Lung (tissue), 11 donors: ENCODE measurements at regions not wholly inside any gene's neighbourhood (a gene's known extent, or its start where the extent isn't known, plus 50 kb on each side); places are given as distances from the start of the nearest gene placed in this dataset.

ENCODE experiments used
- ATAC-seq: fragments of 200-7000 bp; cut with Tn5 transposase; one replicate; pipeline ENCODE4 v1.9.1; 2020; ENCODE audit warnings: moderate number of reproducible peaks; ENCODE audit not compliant: insufficient read depth, low FRiP score
- DNase-seq, 3 donors: peaks; one replicate each; pipeline ENCODE4 v3.0.0-alpha.2; 2013 to 2017
- H3K27ac ChIP-seq, 2 donors: one replicate each; pipeline ENCODE4 v1.5.1; 2013; ENCODE audit warnings: mild to moderate bottlenecking in 2 of 2, moderate library complexity in 2 of 2, control low read depth in 1 of 2, inconsistent platforms in 1 of 2, low read depth in 1 of 2, low read length in 1 of 2
- H3K27me3 ChIP-seq, 3 donors: one replicate each; pipeline ENCODE4 v1.5.1; 2013; ENCODE audit warnings: low read length in 2 of 3; ENCODE audit not compliant: control insufficient read depth in 3 of 3, insufficient read depth in 3 of 3
- H3K36me3 ChIP-seq, 4 donors: one replicate each; pipeline ENCODE4 v1.5.1; 2013; ENCODE audit warnings: low read length in 4 of 4, mild to moderate bottlenecking in 1 of 4, moderate library complexity in 1 of 4; ENCODE audit not compliant: control insufficient read depth in 4 of 4, insufficient read depth in 4 of 4
- H3K4me1 ChIP-seq, 5 donors: one replicate each; pipeline ENCODE4 v1.5.1; 2013; ENCODE audit warnings: low read length in 5 of 5, mild to moderate bottlenecking in 2 of 5, moderate library complexity in 1 of 5; ENCODE audit not compliant: control insufficient read depth in 5 of 5, insufficient read depth in 5 of 5
- H3K4me3 ChIP-seq: one replicate; pipeline ENCODE4 v1.5.1; 2013; ENCODE audit warnings: mild to moderate bottlenecking, control low read depth, moderate library complexity
- H3K9ac ChIP-seq, 2 donors: one replicate each; pipeline ENCODE4 v1.5.1; 2013; ENCODE audit warnings: low read length in 2 of 2, control low read depth in 1 of 2; ENCODE audit not compliant: insufficient read depth in 1 of 2
- H3K9me3 ChIP-seq, 4 donors: one replicate each; pipeline ENCODE4 v1.5.1; 2013; ENCODE audit warnings: low read length in 3 of 4, mild to moderate bottlenecking in 1 of 4, moderate library complexity in 1 of 4; ENCODE audit not compliant: control insufficient read depth in 4 of 4, insufficient read depth in 3 of 4
- CTCF ChIP-seq: IDR thresholded peaks from 2 replicates; pipeline ENCODE4 v1.5.1; 2012; ENCODE audit warnings: mild to moderate bottlenecking; ENCODE audit errors: control extremely low read depth, extremely low read depth
- WGBS, 2 donors: extraction: QIAGEN DNeasy Blood & Tissue Kit; methylation state at CpG; one replicate each; pipeline ENCODE4 v1.1.7; 2013; 5-methylcytosine and 5-hydroxymethylcytosine counted together
- donor health status: control.
- donor health status: control.
- donor health status: Bipolar disorder and iron deficiency.
- donor health status: healthy.
- donor health status: DM: yes; HTN: yes; CAD: no.

DNA sequence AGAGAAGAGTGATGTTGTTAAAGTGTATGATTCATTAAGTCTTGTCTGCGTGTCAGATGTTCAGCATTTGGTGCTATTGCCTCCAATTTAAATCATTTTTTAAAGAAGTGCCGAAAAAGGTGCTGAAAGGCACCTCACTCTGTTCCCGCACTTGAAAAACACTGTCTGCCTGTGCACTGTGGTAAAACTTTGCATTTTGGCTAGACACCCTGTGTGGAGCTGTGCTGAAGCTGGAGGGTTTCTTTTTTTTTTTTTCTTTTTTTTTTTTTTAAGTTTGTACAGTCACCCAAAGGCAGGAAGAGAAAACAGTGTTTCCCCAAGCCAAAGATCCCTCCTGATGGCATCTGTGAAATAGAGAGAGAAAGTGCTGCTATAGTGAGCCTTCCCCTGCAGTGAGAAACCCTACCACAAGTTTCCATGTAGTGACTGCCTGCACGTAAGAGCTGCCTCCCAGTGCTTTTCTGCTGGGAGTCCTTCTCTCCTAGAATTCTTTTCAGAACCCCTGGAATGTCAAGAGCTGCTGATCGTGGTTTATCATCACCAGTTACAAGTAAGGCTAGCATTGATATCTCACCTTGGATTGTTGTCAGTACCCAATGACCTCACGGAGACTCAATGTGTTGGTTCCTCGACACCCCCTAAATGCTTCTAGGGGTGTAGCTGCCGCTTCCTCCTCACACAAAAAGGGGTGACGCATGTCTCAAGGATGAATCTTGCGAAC is 116.0 kb upstream of the SOX9 start:
- no peak for TF ChIP-seq CTCF
- Histone ChIP-seq H3K27me3 (peaks cover 0 to 3% (median 0%) of the 10 kb centered on the region in 3 donors), H3K4me1 (no peaks in the 10 kb centered on the region), H3K4me3 (no peak overlapping the region), H3K27ac (no peak overlapping the region), H3K9me3 (no peaks in the 10 kb centered on the region), H3K36me3 (no peaks in the 10 kb centered on the region), H3K9ac (no peak overlapping the region)
- ATAC-seq (no peak), DNase-seq (no peak)
- WGBS, 2 donors, result 83 to 90% methylated on average over 10 of the region's 10 CpGs

DNA sequence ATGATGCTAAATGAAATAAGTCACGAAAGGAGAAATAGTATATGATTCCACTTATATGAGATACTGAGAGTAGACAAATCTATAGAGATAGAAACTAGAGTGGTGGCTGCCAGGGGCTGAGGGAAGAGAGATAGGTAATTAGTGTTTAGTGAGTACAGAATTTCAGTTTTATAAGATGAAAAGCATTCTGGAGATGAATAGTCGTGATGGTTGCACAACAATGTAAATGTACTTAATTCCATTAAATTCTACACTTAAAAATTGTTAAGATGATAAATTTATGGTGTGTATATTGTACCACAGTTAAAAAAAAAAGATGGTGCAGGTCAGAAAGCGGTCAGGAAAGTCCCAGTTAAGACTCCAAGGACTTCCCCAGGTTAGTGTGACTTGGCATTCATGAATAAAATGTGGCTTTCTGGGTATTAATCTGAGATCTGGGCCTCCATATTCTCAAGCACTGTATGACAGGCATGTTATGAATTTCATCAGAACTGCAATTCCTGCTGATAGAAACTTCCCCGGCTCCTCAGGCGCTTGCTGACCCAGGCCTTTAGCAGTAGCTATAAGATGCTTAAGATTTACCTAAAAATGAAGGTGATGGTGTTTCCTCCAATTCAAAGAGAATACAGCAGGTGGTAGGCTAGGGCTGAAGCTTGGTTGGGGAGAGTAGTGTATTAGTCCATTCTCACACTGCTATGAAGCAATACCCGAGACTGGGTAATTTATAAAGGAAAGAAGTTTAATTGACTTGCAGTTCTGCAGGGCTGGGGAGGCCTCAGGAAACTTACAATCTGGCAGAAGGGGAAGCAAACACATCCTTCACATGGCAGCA is 115.3 kb upstream of the SOX9 start:
- ATAC-seq (no peak), DNase-seq (no peak)
- TF ChIP-seq CTCF, result no peak
- Histone ChIP-seq H3K36me3 (no peaks in the 10 kb centered on the region), H3K27me3 (peaks cover 0 to 3% (median 0%) of the 10 kb centered on the region in 3 donors), H3K9ac (no peak overlapping the region), H3K27ac (no peak overlapping the region), H3K4me1 (no peaks in the 10 kb centered on the region), H3K9me3 (no peaks in the 10 kb centered on the region), H3K4me3 (no peak overlapping the region)
- WGBS, 2 donors, result 82 to 84% methylated on average over 6 of the region's 6 CpGs

DNA sequence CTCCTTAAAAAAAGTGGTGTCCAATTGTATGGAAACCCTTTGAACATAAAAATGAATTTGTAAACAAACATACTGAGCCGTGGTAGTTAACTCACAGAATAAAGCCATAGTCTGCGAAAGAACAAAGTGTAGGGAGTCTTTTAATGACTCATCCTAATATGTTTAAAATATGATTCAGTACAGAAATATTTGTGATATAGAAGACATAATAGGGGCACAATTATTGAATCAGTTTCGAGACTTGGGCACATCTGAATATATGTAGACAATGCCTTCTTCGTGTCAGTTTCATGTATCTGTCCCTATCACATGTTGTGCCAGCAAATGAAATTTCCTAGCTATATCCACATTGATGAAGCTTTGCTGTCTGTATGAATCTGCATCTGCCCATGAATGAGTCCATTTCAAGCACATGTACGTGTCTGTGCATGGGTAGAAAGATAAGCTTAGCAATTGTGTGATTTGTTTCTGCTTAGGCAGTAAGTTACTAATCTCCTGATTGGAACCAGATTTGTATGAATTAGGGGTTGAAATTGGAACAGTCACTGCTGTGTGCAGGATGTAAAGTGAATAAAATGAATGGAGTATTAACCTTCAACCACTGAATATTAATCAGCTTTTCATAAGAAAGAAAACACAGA is 112.5 kb upstream of the SOX9 start:
- WGBS, 2 donors, result 74 to 86% methylated on average over 5 of the region's 5 CpGs
- H3K4me3 ChIP-seq, result no peak overlapping the region
- H3K27ac ChIP-seq, result no peak overlapping the region
- no peak overlapping the region for H3K9ac ChIP-seq
- ATAC-seq, result no peak
- H3K4me1 ChIP-seq, result no peaks in the 10 kb centered on the region
- no peak for TF ChIP-seq CTCF
- H3K9me3 ChIP-seq, result no peaks in the 10 kb centered on the region
- H3K36me3 ChIP-seq, result no peaks in the 10 kb centered on the region
- peaks cover 0 to 5% (median 0%) of the 10 kb centered on the region in 3 donors for H3K27me3 ChIP-seq
- DNase-seq, result no peak
